ENCODE measurements at regions not wholly inside any gene's neighbourhood (a gene's known extent, or its start where the extent isn't known, plus 50 kb on each side); places are given as distances from the start of the nearest gene placed in this dataset.
A peak's percentile ranks its signal among the peaks of the same experiment; 100 is the strongest.

DNA sequence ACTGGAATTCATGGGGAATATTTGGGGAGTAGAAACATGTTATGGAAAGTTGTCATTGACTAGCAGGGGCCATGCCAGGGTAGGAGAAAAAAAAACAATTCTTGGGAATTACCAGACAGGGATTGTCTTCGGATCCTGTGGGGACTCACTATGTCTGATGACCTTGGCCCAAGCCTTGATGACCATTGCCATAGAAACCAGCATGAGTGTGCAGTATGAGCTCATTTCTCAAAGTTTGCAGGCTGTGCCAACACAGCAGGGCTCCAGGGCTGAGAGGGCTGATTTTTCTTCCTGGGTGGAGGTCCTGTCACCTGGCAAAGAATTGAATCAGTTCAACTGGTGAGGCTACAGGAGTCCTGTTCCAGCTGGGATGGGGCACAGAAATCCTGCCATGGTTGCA, 198.3 kb downstream of the ADRA2A start:
- no peak overlapping the region for H3K27ac ChIP-seq (ENCODE audit: low read length)
- no peaks in the 10 kb centered on the region for H3K79me2 ChIP-seq (ENCODE audit: low read length)
- no peaks in the 10 kb centered on the region for H3K4me1 ChIP-seq (ENCODE audit: low read length)
- H3K36me3 ChIP-seq (ENCODE audit: insufficient read depth, low read length): no peaks in the 10 kb centered on the region
- no peak overlapping the region for H3K4me2 ChIP-seq (ENCODE audit: low read depth, low read length, poor library complexity, severe bottlenecking)
- H3K9me2 ChIP-seq (replicated peaks; ENCODE audit: insufficient read depth, low read length): no peaks in the 10 kb centered on the region
- no peak overlapping the region for H2AFZ ChIP-seq (ENCODE audit: low read length)
- no peak for DNase-seq
- no peaks in the 10 kb centered on the region for H3K27me3 ChIP-seq (ENCODE audit: low read length)
- no peaks in the 10 kb centered on the region for H3K9me3 ChIP-seq (ENCODE audit: low read length)
- no peak overlapping the region for H3K9ac ChIP-seq (ENCODE audit: low read length)
- H4K20me1 ChIP-seq (ENCODE audit: insufficient read depth, low read depth, low read length): no peaks in the 10 kb centered on the region
- H3K4me3 ChIP-seq (ENCODE audit: low read length): no peak overlapping the region

DNA sequence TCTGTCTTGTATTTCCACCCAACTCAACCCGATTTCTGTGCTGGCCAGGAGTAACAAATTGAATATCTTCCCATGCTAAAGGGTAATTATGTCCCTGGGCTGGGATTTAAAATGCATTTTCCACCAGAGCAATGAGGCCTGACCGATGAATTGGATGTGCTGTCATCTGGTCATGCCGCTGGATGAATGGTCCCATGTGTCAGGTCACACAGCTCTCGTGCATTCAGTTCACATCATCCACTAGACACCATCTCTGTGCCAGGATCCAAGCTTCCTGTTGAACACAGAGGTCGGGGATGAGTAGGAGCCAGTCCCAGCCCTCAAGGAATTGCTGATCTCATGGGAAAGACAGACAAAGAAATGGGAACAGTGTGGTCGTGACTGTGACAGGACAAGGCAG, 200.8 kb downstream of the ADRA2A start:
- Histone ChIP-seq H3K9me3 (ENCODE audit: low read length) (no peaks in the 10 kb centered on the region), H3K36me3 (ENCODE audit: insufficient read depth, low read length) (no peaks in the 10 kb centered on the region), H3K4me2 (ENCODE audit: low read depth, low read length, poor library complexity, severe bottlenecking) (no peak overlapping the region), H3K27ac (ENCODE audit: low read length) (no peak overlapping the region), H4K20me1 (ENCODE audit: insufficient read depth, low read depth, low read length) (no peaks in the 10 kb centered on the region), H3K79me2 (ENCODE audit: low read length) (no peaks in the 10 kb centered on the region), H3K4me3 (ENCODE audit: low read length) (no peak overlapping the region), H3K9ac (ENCODE audit: low read length) (no peak overlapping the region), H3K9me2 (replicated peaks; ENCODE audit: insufficient read depth, low read length) (no peaks in the 10 kb centered on the region), H2AFZ (ENCODE audit: low read length) (no peak overlapping the region), H3K4me1 (ENCODE audit: low read length) (no peaks in the 10 kb centered on the region), H3K27me3 (ENCODE audit: low read length) (no peaks in the 10 kb centered on the region)
- no peak for DNase-seq

DNA sequence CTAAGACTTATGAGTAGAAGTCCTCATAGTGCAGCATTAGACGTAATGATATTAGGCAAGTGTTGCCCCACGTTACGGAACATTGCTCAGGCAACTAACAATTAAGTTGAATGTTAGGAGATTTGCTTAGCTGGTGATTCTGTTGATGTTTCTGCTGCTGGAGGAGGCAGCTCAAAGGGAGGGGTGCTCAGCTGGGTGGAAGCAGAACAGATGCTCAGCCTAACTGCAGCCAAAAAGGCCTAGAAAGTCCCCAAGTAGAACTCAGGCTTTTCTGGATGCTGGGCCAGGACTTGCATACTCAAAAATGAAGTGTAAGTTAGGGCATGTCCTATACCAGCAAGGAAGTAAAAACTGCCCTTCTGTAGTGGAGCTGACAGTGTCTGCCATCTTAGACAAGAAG, 201.4 kb downstream of the ADRA2A start:
- no peaks in the 10 kb centered on the region for H3K36me3 ChIP-seq (ENCODE audit: insufficient read depth, low read length)
- no peak overlapping the region for H3K4me2 ChIP-seq (ENCODE audit: low read depth, low read length, poor library complexity, severe bottlenecking)
- H3K27me3 ChIP-seq (ENCODE audit: low read length): no peaks in the 10 kb centered on the region

DNA sequence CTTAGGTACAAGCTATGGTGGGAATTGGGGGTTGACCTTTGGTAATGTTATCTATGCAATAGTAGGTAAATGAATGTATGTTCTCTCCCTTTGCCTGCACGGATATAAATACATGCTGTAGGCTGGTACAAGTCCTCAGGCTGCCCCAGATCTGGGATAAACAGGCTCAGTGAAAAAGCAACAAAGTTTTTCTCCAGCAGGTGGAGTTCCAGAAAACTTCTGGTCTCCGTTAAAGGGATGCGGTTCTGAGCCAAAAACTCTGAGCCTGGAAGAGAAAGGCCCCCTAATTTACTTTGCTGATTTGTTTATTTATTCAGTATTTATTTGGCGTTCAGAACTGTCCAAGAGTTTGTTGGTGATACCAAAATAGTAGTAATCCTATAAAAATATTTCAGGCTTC, 204.7 kb downstream of the ADRA2A start:
- Histone ChIP-seq H3K4me1 (ENCODE audit: low read length) (no peaks in the 10 kb centered on the region), H3K4me3 (ENCODE audit: low read length) (no peak overlapping the region), H3K9me3 (ENCODE audit: low read length) (no peaks in the 10 kb centered on the region), H4K20me1 (ENCODE audit: insufficient read depth, low read depth, low read length) (no peaks in the 10 kb centered on the region), H3K4me2 (ENCODE audit: low read depth, low read length, poor library complexity, severe bottlenecking) (no peak overlapping the region), H3K79me2 (ENCODE audit: low read length) (no peaks in the 10 kb centered on the region), H2AFZ (ENCODE audit: low read length) (no peak overlapping the region), H3K27me3 (ENCODE audit: low read length) (no peaks in the 10 kb centered on the region), H3K36me3 (ENCODE audit: insufficient read depth, low read length) (no peaks in the 10 kb centered on the region), H3K9me2 (replicated peaks; ENCODE audit: insufficient read depth, low read length) (no peaks in the 10 kb centered on the region), H3K9ac (ENCODE audit: low read length) (no peak overlapping the region), H3K27ac (ENCODE audit: low read length) (no peak overlapping the region)
- DNase-seq: peak; percentile 62

More for the DNA sequence above, 201.4 kb downstream of the ADRA2A start:
- Histone ChIP-seq H4K20me1 (ENCODE audit: insufficient read depth, low read depth, low read length) (no peaks in the 10 kb centered on the region), H3K9me2 (replicated peaks; ENCODE audit: insufficient read depth, low read length) (no peaks in the 10 kb centered on the region), H3K27ac (ENCODE audit: low read length) (no peak overlapping the region), H3K9ac (ENCODE audit: low read length) (no peak overlapping the region), H3K79me2 (ENCODE audit: low read length) (no peaks in the 10 kb centered on the region), H3K9me3 (ENCODE audit: low read length) (no peaks in the 10 kb centered on the region), H3K4me3 (ENCODE audit: low read length) (no peak overlapping the region), H3K4me1 (ENCODE audit: low read length) (no peaks in the 10 kb centered on the region), H2AFZ (ENCODE audit: low read length) (no peak overlapping the region)
- no peak for DNase-seq

DNA sequence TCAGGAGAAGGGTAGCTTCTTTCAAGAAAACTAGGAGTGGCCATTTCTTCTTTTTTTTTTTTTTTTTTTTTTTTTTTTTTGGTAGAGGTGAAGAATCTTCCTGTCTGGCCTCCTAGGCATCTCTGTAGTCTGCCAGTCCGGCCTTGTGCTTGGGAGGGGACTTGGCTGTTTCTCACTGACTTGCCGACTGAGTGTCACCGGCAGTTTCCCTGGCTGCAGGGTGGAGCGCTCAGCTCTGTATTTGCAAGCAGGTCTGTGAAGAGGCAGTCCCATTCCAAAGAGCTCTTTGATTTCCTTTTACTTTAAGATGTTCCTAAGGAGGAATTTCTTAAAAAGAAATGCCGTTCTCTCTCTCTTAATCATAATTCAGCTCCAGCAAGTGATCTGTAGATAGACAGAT, 212.6 kb downstream of the ADRA2A start:
- no peak overlapping the region for H3K4me3 ChIP-seq (ENCODE audit: low read length)
- H3K27me3 ChIP-seq (ENCODE audit: low read length): no peaks in the 10 kb centered on the region
- no peaks in the 10 kb centered on the region for H4K20me1 ChIP-seq (ENCODE audit: insufficient read depth, low read depth, low read length)
- H3K4me2 ChIP-seq (ENCODE audit: low read depth, low read length, poor library complexity, severe bottlenecking): no peak overlapping the region
- H2AFZ ChIP-seq (ENCODE audit: low read length): no peak overlapping the region
- no peaks in the 10 kb centered on the region for H3K79me2 ChIP-seq (ENCODE audit: low read length)
- H3K36me3 ChIP-seq (ENCODE audit: insufficient read depth, low read length): no peaks in the 10 kb centered on the region
- DNase-seq: no peak
- H3K9me2 ChIP-seq (replicated peaks; ENCODE audit: insufficient read depth, low read length): no peaks in the 10 kb centered on the region
- H3K9ac ChIP-seq (ENCODE audit: low read length): no peak overlapping the region
- no peaks in the 10 kb centered on the region for H3K9me3 ChIP-seq (ENCODE audit: low read length)
- H3K27ac ChIP-seq (ENCODE audit: low read length): no peak overlapping the region
- H3K4me1 ChIP-seq (ENCODE audit: low read length): no peaks in the 10 kb centered on the region

DNA sequence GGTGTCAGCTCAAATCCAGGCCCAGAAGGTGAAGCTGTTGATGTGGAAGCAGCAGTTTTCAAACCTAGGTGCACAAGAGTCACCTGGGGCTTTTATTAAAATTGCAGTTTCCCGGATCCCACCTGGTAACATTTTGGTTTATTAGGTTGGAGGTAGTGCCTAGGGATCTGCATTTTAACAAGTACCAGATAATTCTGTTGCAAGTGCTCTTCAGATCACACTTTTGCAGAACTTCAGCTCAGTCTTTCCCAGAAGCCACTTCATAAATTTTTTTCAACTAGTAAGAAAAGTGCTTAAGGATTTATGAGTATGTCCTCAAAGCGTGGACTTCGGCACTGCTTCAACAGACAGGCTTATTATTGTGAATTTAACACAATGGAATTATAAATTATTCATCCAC, 213.8 kb downstream of the ADRA2A start:
- Histone ChIP-seq H3K27ac (ENCODE audit: low read length) (no peak overlapping the region), H3K36me3 (ENCODE audit: insufficient read depth, low read length) (no peaks in the 10 kb centered on the region), H4K20me1 (ENCODE audit: insufficient read depth, low read depth, low read length) (no peaks in the 10 kb centered on the region), H2AFZ (ENCODE audit: low read length) (no peak overlapping the region), H3K4me2 (ENCODE audit: low read depth, low read length, poor library complexity, severe bottlenecking) (no peak overlapping the region), H3K9ac (ENCODE audit: low read length) (no peak overlapping the region), H3K27me3 (ENCODE audit: low read length) (no peaks in the 10 kb centered on the region), H3K9me3 (ENCODE audit: low read length) (no peaks in the 10 kb centered on the region), H3K9me2 (replicated peaks; ENCODE audit: insufficient read depth, low read length) (no peaks in the 10 kb centered on the region), H3K4me3 (ENCODE audit: low read length) (no peak overlapping the region), H3K79me2 (ENCODE audit: low read length) (no peaks in the 10 kb centered on the region), H3K4me1 (ENCODE audit: low read length) (no peaks in the 10 kb centered on the region)
- no peak for DNase-seq

DNA sequence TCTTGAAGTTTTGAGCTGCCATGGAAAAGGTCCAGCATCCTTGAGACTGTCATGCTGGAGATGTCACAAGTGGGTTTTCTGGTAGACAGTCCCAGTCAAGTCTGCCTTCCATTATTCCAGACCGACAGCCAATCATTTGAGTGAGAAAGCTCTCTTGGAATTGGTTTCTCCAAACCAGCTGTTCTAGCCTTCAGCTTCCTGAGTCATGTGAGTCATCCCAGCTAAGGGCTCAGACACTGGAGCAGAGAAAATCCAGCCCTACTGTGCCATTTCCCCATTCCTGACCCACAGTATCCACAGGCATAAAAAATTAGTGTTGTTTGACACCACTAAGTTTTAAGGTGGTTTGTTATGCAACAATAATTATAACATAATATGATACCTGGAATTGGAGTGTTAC, 219.0 kb downstream of the ADRA2A start:
- no peak overlapping the region for H3K4me3 ChIP-seq (ENCODE audit: low read length)
- no peaks in the 10 kb centered on the region for H3K9me2 ChIP-seq (replicated peaks; ENCODE audit: insufficient read depth, low read length)
- H3K4me2 ChIP-seq (ENCODE audit: low read depth, low read length, poor library complexity, severe bottlenecking): no peak overlapping the region
- no peaks in the 10 kb centered on the region for H3K4me1 ChIP-seq (ENCODE audit: low read length)
- H3K79me2 ChIP-seq (ENCODE audit: low read length): no peaks in the 10 kb centered on the region
- H3K27ac ChIP-seq (ENCODE audit: low read length): no peak overlapping the region
- no peaks in the 10 kb centered on the region for H3K36me3 ChIP-seq (ENCODE audit: insufficient read depth, low read length)
- no peaks in the 10 kb centered on the region for H4K20me1 ChIP-seq (ENCODE audit: insufficient read depth, low read depth, low read length)
- H3K27me3 ChIP-seq (ENCODE audit: low read length): no peaks in the 10 kb centered on the region
- H2AFZ ChIP-seq (ENCODE audit: low read length): no peak overlapping the region
- H3K9me3 ChIP-seq (ENCODE audit: low read length): no peaks in the 10 kb centered on the region
- DNase-seq: no peak
- no peak overlapping the region for H3K9ac ChIP-seq (ENCODE audit: low read length)

DNA sequence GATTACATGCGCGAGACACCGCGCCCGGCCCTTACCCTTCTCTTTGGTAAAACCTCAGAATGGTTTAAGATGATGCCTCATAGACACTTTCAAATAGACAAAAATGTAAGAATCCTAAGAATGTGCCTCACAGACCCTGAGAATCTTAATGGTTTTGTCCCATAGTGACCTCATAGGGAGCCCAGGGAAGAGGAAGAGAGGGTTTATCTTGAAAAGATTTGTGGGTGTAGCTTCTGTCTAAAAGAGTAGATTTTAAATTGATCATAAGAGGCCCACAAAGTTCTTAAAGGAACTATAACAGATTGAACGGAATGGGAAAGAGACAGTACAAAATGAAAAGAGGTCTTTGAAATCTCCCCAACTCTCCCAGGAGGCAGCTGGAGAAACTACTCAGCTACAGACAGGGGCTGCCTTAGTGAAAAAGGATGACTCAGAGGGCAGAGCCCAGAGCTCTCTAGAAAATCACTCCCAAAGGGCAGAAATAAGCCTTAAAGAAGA, 220.6 kb downstream of the ADRA2A start:
- Histone ChIP-seq H3K27me3 (ENCODE audit: low read length) (no peaks in the 10 kb centered on the region), H3K9me3 (ENCODE audit: low read length) (no peaks in the 10 kb centered on the region), H2AFZ (ENCODE audit: low read length) (no peak overlapping the region), H3K4me1 (ENCODE audit: low read length) (no peaks in the 10 kb centered on the region), H3K4me2 (ENCODE audit: low read depth, low read length, poor library complexity, severe bottlenecking) (no peak overlapping the region), H3K4me3 (ENCODE audit: low read length) (no peak overlapping the region), H3K9me2 (replicated peaks; ENCODE audit: insufficient read depth, low read length) (no peaks in the 10 kb centered on the region), H4K20me1 (ENCODE audit: insufficient read depth, low read depth, low read length) (no peaks in the 10 kb centered on the region), H3K27ac (ENCODE audit: low read length) (no peak overlapping the region), H3K79me2 (ENCODE audit: low read length) (no peaks in the 10 kb centered on the region), H3K9ac (ENCODE audit: low read length) (no peak overlapping the region), H3K36me3 (ENCODE audit: insufficient read depth, low read length) (no peaks in the 10 kb centered on the region)
- DNase-seq: no peak

DNA sequence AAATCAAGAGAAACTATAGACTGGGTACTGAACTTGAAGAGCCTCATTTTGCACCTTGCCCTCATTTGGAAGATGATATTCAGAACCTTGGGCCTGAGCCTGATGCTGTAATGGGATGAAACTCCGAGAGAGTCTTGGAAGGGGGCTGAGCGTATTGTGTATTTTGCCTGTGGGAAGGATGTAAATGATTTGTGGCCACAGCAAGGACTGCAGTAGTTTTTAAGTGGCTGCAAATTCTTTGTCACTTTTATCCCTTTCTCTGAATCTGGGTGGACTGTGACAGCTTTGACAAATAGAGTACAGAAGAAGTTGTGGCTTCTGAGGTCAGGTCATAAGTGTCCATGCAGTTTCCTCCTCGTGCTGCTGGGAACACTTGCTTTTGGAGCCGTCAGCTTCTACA, 221.2 kb downstream of the ADRA2A start:
- Histone ChIP-seq H3K4me2 (ENCODE audit: low read depth, low read length, poor library complexity, severe bottlenecking) (no peak overlapping the region), H3K4me3 (ENCODE audit: low read length) (no peak overlapping the region), H4K20me1 (ENCODE audit: insufficient read depth, low read depth, low read length) (no peaks in the 10 kb centered on the region), H3K4me1 (ENCODE audit: low read length) (no peaks in the 10 kb centered on the region), H2AFZ (ENCODE audit: low read length) (no peak overlapping the region), H3K27me3 (ENCODE audit: low read length) (no peaks in the 10 kb centered on the region), H3K27ac (ENCODE audit: low read length) (no peak overlapping the region), H3K36me3 (ENCODE audit: insufficient read depth, low read length) (no peaks in the 10 kb centered on the region), H3K79me2 (ENCODE audit: low read length) (no peaks in the 10 kb centered on the region), H3K9ac (ENCODE audit: low read length) (no peak overlapping the region), H3K9me3 (ENCODE audit: low read length) (no peaks in the 10 kb centered on the region), H3K9me2 (replicated peaks; ENCODE audit: insufficient read depth, low read length) (no peaks in the 10 kb centered on the region)
- DNase-seq: no peak

Measured in Karpas-422 (cell line).